ENCODE measurements at regions not wholly inside any gene's neighbourhood (a gene's known extent, or its start where the extent isn't known, plus 50 kb on each side); places are given as distances from the start of the nearest gene placed in this dataset.

DNA sequence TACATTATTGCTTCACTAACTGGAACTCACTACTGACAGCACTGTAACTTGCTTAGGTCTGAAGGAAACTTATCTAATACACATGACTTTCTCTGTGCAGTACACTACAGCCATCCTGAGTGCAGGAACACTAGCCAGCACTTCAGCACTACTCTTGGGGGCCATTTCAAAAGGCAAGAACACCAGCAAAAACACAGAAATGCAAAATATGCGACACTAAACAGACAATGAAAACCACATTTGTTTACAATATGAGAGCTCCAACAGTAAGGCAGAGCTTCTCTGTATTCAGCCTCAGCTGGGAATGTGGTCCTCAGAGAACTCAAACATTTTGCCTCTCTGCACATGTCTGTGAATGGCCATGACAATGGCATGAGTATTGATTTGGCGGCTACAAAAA is 109.6 kb downstream of the ARRDC4 start:
- TF ChIP-seq, protein P1, sequence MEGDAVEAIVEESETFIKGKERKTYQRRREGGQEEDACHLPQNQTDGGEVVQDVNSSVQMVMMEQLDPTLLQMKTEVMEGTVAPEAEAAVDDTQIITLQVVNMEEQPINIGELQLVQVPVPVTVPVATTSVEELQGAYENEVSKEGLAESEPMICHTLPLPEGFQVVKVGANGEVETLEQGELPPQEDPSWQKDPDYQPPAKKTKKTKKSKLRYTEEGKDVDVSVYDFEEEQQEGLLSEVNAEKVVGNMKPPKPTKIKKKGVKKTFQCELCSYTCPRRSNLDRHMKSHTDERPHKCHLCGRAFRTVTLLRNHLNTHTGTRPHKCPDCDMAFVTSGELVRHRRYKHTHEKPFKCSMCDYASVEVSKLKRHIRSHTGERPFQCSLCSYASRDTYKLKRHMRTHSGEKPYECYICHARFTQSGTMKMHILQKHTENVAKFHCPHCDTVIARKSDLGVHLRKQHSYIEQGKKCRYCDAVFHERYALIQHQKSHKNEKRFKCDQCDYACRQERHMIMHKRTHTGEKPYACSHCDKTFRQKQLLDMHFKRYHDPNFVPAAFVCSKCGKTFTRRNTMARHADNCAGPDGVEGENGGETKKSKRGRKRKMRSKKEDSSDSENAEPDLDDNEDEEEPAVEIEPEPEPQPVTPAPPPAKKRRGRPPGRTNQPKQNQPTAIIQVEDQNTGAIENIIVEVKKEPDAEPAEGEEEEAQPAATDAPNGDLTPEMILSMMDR (IDR thresholded peaks at IDR 0.05; ENCODE audit: insufficient read depth, low read depth, low read length): no peak
- no peak for TF ChIP-seq EZH2 (IDR thresholded peaks at IDR 0.05; ENCODE audit: insufficient read depth, low read length)
